ENCODE measurements at regions not wholly inside any gene's neighbourhood (a gene's known extent, or its start where the extent isn't known, plus 50 kb on each side); places are given as distances from the start of the nearest gene placed in this dataset.

DNA sequence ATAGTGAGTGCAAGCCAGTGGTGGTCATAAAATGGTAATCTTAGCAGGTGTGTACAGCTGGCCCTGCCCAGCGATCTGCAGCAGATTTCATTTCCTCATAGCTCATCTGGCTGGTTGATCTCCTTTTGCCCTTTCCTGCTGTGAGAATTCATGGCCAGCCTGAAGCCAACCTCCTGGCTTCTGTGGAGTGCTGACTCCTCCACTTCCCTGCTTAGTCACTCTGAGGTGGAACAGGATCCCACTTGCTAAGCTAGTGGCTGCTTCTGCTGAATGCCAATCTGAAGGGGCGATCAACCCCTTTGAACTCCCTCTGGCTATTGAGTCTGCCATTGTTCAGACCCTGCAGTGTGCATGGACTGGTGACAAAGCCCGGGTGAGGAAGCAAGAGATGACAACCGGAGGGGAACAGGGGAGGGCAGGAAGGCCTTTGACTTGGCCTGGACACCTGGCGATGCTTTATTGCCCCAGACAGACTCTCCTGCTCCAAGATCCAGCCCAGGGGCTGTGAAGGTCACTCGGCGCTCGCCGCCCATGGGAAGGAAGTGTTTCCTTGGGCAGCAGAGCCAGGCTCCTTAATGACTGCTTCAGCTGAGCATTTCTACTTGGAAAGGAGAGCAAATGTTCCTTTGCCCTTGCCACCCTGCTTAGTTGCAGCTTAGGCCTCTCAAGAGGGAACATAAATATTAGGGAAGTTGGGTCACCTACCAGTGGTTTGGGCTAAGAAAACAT is 341.1 kb downstream of the ZSWIM6 start:
- TF ChIP-seq, protein P1, sequence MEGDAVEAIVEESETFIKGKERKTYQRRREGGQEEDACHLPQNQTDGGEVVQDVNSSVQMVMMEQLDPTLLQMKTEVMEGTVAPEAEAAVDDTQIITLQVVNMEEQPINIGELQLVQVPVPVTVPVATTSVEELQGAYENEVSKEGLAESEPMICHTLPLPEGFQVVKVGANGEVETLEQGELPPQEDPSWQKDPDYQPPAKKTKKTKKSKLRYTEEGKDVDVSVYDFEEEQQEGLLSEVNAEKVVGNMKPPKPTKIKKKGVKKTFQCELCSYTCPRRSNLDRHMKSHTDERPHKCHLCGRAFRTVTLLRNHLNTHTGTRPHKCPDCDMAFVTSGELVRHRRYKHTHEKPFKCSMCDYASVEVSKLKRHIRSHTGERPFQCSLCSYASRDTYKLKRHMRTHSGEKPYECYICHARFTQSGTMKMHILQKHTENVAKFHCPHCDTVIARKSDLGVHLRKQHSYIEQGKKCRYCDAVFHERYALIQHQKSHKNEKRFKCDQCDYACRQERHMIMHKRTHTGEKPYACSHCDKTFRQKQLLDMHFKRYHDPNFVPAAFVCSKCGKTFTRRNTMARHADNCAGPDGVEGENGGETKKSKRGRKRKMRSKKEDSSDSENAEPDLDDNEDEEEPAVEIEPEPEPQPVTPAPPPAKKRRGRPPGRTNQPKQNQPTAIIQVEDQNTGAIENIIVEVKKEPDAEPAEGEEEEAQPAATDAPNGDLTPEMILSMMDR (IDR thresholded peaks at IDR 0.05), result no peak
- TF ChIP-seq POLR2A (IDR thresholded peaks at IDR 0.05), result no peak
